NCI-H69 (cell line): ENCODE measurements at regions not wholly inside any gene's neighbourhood (a gene's known extent, or its start where the extent isn't known, plus 50 kb on each side); places are given as distances from the start of the nearest gene placed in this dataset.
"Not testable (repeated sequence)": the region's sequence is repeated elsewhere in the genome, so short reads cannot be mapped to it uniquely, and the experiment has no call there.

Experiments used
- DNase-seq: peaks from one replicate; lab custom pipeline; 2025; lab: John Stamatoyannopoulos, UW

- DNase-seq = no peak
These were observed 547.2 kb downstream of the KCNJ2 start for GRCh38 chr17:70716551-70716950.

- DNase-seq = no peak
These were observed 547.7 kb downstream of the KCNJ2 start for GRCh38 chr17:70717042-70717441.

- no peak for DNase-seq
These were observed 567.1 kb downstream of the KCNJ2 start for GRCh38 chr17:70736375-70736957.

GRCh38 chr17:70739065-70739464, 569.7 kb downstream of the KCNJ2 start:
- DNase-seq = peak; percentile 88

GRCh38 chr17:70746574-70746973, 577.2 kb downstream of the KCNJ2 start:
- not testable (repeated sequence) for DNase-seq

- peak; percentile 56 for DNase-seq
These were observed 581.7 kb downstream of the KCNJ2 start for GRCh38 chr17:70750983-70751382.

- DNase-seq = not testable (repeated sequence)
These were observed 583.1 kb downstream of the KCNJ2 start for GRCh38 chr17:70752461-70752860.

- peak; percentile 31 for DNase-seq
These were observed 583.7 kb downstream of the KCNJ2 start for GRCh38 chr17:70752966-70753467.

- no peak for DNase-seq
These were observed 593.7 kb downstream of the KCNJ2 start for GRCh38 chr17:70763018-70763417.

- DNase-seq = peak; percentile 90
These were observed 597.9 kb downstream of the KCNJ2 start for GRCh38 chr17:70767102-70767701.

GRCh38 chr17:70769956-70770355, 600.6 kb downstream of the KCNJ2 start:
- no peak for DNase-seq

GRCh38 chr17:70771804-70772386, 602.6 kb downstream of the KCNJ2 start:
- no peak for DNase-seq

GRCh38 chr17:70772761-70773160, 603.4 kb downstream of the KCNJ2 start:
- no peak for DNase-seq

GRCh38 chr17:70773258-70773657, 603.9 kb downstream of the KCNJ2 start:
- no peak for DNase-seq

- DNase-seq = no peak
These were observed 605.2 kb downstream of the KCNJ2 start for GRCh38 chr17:70774339-70775117.

GRCh38 chr17:70775679-70776078, 606.3 kb downstream of the KCNJ2 start:
- DNase-seq = peak; percentile 61

GRCh38 chr17:70776441-70776840, 607.1 kb downstream of the KCNJ2 start:
- DNase-seq = no peak

GRCh38 chr17:70780031-70780430, 610.7 kb downstream of the KCNJ2 start:
- DNase-seq = no peak

GRCh38 chr17:70786081-70786480, 616.7 kb downstream of the KCNJ2 start:
- no peak for DNase-seq

GRCh38 chr17:70787721-70788300, 618.5 kb downstream of the KCNJ2 start:
- no peak for DNase-seq

GRCh38 chr17:70791748-70792443, 622.6 kb downstream of the KCNJ2 start:
- DNase-seq = no peak

GRCh38 chr17:70794738-70795137, 625.4 kb downstream of the KCNJ2 start:
- DNase-seq = no peak
